WI38 (cell line): ENCODE measurements at regions not wholly inside any gene's neighbourhood (a gene's known extent, or its start where the extent isn't known, plus 50 kb on each side); places are given as distances from the start of the nearest gene placed in this dataset.
"Not testable (repeated sequence)": the region's sequence is repeated elsewhere in the genome, so short reads cannot be mapped to it uniquely, and the experiment has no call there.

Source experiments
- H3K4me3 ChIP-seq: 2 replicates; pipeline ENCODE4 v1.5.1; 2011; ENCODE audit warnings: low read depth, mild to moderate bottlenecking, control low read depth, low read length
- TF ChIP-seq, protein P1 (sequence below): IDR thresholded peaks from 2 replicates; pipeline ENCODE4 v1.5.1; 2012; ENCODE audit warnings: low read depth, mild to moderate bottlenecking, control low read depth, low read length

DNA sequence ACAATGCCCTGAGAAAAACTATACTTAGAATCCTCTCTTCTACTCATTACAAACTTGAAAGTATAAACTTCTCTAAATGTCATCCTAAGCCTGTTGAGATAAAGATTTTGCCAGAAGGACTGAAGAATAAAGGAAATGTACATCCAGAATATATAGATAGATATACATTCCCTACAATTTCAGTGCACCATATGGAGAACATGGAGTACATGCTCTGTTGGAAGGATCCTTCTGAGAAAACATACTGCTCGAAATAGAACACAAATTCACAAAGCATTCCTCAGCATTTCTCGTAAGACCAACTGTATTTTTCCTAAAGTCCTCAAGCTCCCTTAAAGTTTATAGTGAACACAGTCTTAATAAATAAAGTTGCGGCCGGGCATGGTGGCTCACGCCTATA is 69.7 kb upstream of the RASA1 start:
- TF ChIP-seq, protein P1, sequence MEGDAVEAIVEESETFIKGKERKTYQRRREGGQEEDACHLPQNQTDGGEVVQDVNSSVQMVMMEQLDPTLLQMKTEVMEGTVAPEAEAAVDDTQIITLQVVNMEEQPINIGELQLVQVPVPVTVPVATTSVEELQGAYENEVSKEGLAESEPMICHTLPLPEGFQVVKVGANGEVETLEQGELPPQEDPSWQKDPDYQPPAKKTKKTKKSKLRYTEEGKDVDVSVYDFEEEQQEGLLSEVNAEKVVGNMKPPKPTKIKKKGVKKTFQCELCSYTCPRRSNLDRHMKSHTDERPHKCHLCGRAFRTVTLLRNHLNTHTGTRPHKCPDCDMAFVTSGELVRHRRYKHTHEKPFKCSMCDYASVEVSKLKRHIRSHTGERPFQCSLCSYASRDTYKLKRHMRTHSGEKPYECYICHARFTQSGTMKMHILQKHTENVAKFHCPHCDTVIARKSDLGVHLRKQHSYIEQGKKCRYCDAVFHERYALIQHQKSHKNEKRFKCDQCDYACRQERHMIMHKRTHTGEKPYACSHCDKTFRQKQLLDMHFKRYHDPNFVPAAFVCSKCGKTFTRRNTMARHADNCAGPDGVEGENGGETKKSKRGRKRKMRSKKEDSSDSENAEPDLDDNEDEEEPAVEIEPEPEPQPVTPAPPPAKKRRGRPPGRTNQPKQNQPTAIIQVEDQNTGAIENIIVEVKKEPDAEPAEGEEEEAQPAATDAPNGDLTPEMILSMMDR: no peak
- no peak overlapping the region for H3K4me3 ChIP-seq

GRCh38 chr5:87199246-87199645 is 68.4 kb upstream of the RASA1 start:
- not testable (repeated sequence) for H3K4me3 ChIP-seq

GRCh38 chr5:87199704-87200103 is 68.0 kb upstream of the RASA1 start:
- not testable (repeated sequence) for H3K4me3 ChIP-seq

DNA sequence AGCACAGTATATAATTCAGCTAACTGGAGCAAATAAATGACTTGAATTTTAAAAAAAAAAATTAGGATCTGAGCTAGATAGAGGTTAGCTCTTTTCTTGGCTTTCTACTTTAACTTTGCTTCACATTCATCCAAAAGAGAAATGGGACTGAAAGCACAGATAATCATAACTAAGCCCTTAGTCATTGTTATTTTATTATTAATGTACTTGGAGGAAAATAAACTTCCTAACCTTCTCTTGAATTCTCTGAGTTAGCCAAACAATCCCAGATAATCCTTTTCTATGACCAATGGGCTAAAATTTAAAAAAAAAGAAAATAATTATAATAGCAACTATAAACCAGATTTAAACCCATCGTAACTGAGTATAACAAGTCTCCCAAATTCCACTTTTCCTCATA is 57.6 kb upstream of the RASA1 start:
- no peak overlapping the region for H3K4me3 ChIP-seq
- TF ChIP-seq, protein P1: no peak

DNA sequence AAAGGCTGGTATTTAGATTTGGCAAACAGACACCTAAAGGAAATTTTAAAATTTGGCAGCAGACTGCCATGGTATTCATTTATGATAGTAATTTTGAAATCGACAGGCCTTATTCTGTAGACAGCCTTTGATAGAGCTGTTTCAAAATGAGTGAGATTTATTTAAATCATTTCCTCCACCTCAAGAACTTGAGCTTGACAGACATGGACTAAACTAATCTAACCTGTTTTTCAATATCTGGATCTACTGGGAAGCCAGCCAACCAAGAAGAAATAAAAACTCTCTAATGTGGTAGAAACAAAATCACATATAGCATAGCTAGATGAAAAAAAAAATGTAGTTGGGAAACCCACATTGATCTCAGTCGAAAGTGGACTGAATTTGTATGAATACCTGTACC is 56.9 kb upstream of the RASA1 start:
- no peak overlapping the region for H3K4me3 ChIP-seq
- TF ChIP-seq, protein P1: no peak

DNA sequence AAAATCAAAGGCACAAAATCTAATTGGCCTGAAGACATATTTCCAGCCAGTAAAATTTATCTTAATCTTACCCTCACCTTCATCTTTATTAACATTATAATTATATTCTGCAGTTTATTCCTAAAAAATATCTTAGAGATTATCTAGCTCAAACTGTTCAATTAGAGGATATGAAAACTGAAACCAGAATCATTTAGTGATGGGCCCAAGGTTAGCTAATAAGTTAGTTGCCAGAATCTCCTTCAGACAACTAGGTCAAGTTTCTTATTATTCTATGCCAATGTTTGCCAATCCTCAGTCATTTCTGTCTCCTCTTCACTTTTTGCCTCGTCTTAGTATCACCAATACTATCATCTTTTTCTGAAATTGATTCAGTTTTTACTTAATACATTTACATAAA is 56.0 kb upstream of the RASA1 start:
- TF ChIP-seq, protein P1: no peak
- no peak overlapping the region for H3K4me3 ChIP-seq

DNA sequence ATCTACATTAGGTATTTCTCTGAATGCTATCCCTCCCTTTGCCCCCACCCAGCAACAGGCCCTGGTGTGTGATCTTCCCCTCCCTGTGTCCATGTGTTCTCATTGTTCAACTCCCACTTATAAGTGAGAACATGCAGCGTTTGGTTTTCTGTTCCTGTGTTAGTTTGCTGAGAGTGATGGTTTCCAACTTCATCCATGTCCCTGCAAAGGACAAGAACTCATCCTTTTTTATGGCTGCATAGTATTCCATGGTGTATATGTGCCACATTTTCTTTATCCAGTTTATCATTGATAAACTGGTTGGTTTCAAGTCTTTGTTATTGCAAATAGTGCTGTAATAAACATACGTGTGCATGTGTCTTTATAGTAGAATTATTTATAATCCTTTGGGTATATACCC is 55.5 kb upstream of the RASA1 start:
- H3K4me3 ChIP-seq: not testable (repeated sequence)

- H3K4me3 ChIP-seq: not testable (repeated sequence)
These were observed 50.2 kb upstream of the RASA1 start for GRCh38 chr5:87217480-87217879.
